LNCaP clone FGC (cell line): ENCODE measurements at regions not wholly inside any gene's neighbourhood (a gene's known extent, or its start where the extent isn't known, plus 50 kb on each side); places are given as distances from the start of the nearest gene placed in this dataset.
"Not testable (repeated sequence)": the region's sequence is repeated elsewhere in the genome, so short reads cannot be mapped to it uniquely, and the experiment has no call there.

Experiments
- DNase-seq: peaks from one replicate; pipeline ENCODE4 v3.0.0-alpha.2; 2011; ENCODE audit warnings: low read depth
- H3K4me3 ChIP-seq: 2 replicates; pipeline ENCODE4 v1.5.1; 2011; ENCODE audit warnings: mild to moderate bottlenecking, low read depth, low read length, control low read depth
- TF ChIP-seq, protein P1 (sequence below): IDR thresholded peaks from 2 replicates; pipeline ENCODE4 v1.5.1; 2012; ENCODE audit warnings: mild to moderate bottlenecking; ENCODE audit not compliant: control insufficient read depth, insufficient read depth; ENCODE audit errors: extremely low read depth

GRCh38 chr5:174505621-174506020 lies 218.8 kb upstream of the MSX2 start:
- TF ChIP-seq, protein P1, sequence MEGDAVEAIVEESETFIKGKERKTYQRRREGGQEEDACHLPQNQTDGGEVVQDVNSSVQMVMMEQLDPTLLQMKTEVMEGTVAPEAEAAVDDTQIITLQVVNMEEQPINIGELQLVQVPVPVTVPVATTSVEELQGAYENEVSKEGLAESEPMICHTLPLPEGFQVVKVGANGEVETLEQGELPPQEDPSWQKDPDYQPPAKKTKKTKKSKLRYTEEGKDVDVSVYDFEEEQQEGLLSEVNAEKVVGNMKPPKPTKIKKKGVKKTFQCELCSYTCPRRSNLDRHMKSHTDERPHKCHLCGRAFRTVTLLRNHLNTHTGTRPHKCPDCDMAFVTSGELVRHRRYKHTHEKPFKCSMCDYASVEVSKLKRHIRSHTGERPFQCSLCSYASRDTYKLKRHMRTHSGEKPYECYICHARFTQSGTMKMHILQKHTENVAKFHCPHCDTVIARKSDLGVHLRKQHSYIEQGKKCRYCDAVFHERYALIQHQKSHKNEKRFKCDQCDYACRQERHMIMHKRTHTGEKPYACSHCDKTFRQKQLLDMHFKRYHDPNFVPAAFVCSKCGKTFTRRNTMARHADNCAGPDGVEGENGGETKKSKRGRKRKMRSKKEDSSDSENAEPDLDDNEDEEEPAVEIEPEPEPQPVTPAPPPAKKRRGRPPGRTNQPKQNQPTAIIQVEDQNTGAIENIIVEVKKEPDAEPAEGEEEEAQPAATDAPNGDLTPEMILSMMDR = no peak
- DNase-seq = peak; percentile 30
- no peak overlapping the region for H3K4me3 ChIP-seq

DNA sequence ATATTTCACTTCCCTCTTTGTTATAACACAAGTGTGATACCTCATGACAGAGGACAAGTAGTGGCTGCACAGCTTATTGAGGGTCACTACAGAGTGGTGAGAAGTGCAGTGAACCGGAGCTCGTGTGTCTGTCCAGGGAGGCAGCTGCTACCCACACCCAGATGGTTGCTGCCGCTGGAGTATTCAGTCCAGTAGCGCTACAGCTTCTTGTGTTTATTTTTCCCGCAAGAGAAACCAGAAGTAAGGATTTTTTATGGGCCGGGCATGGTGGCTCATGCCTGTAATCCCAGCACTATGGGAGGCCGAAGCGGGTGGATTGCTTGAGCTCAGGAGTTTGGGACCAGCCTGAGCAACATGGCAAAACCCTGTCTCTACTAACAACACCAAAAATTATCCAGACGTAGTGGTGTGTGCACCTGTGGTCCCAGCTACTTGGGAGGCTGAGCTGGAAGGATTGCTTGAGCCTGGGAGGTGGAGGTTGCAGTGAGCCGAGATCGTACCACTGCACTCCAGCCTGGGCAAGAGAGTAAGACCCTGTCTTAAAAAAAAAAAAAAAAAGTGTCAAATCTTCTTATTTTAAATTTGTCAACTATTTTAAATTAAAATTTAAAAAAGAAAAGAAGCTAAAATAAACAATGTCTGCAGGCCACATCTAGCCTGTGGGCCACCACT lies 213.5 kb upstream of the MSX2 start:
- not testable (repeated sequence) for H3K4me3 ChIP-seq, DNase-seq

DNA sequence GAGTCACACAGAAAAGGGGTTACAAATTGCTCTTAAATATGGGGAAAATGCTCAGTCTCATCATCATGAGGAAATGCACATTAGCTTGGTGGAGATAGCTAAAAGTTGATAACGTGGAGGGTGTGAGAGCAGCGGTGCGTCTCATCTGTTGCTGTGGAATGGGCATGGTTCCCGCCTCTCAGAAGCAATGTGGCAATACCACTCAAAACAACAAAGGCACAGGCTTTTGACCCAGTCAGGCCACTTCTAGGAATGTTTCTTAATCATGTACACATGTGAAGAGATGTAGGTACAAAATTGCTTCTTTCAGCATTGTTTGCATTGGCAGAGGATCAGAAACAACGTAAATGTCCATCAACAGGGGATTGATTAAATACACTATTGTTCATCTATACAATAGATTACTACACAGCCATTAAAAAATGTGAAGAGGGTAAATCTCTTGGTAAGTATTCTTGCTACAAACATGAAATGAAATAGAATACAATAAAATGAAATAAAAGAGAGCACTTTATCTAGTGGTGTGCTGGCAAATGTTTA lies 212.6 kb upstream of the MSX2 start:
- DNase-seq = no peak
- H3K4me3 ChIP-seq = no peak overlapping the region
- TF ChIP-seq, protein P1 = no peak

GRCh38 chr5:174514325-174514724 lies 210.1 kb upstream of the MSX2 start:
- TF ChIP-seq, protein P1 = no peak
- no peak for DNase-seq

DNA sequence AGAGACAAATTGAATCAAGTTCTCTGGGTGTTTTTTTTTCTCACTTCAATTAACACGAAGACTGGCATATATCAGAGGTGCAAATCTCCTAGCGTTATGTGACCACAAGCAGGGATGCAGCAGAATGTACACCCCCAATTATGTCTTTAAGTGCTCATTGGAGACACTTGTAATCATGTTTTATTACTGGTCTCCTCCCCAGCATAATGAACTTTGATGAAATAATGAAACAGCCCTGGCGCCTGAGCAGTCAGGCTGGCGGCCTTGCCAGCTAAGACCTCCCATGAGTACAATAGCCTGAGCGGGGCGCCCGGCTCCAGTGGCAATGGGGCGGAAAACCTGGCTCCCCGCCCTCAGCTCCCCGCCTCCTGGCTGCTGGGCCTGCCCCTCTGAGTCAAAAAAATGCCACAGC lies 209.4 kb upstream of the MSX2 start:
- no peak overlapping the region for H3K4me3 ChIP-seq
- TF ChIP-seq, protein P1 = no peak
- no peak for DNase-seq

More at GRCh38 chr5:174514325-174514724, 210.1 kb upstream of the MSX2 start:
- H3K4me3 ChIP-seq = no peak overlapping the region

DNA sequence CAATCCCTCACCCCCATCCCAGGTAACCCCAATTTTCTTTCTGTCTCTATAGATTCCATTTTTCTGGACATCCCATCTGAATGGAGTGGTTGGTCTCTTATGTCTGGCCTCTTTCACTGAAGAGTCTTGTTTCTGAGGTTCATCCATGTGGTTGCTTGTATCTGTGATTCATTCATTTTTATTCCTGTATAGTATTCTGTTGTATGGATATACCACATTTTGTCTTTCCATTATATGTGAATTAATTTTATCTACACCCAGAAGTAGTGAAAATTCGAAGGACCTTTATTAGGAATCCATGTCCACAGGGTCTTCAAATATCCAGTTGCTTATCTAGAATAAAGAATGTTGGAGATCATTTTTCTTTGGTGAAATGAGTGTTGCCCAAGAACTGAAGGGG lies 207.6 kb upstream of the MSX2 start:
- TF ChIP-seq, protein P1 = no peak
- no peak overlapping the region for H3K4me3 ChIP-seq

DNA sequence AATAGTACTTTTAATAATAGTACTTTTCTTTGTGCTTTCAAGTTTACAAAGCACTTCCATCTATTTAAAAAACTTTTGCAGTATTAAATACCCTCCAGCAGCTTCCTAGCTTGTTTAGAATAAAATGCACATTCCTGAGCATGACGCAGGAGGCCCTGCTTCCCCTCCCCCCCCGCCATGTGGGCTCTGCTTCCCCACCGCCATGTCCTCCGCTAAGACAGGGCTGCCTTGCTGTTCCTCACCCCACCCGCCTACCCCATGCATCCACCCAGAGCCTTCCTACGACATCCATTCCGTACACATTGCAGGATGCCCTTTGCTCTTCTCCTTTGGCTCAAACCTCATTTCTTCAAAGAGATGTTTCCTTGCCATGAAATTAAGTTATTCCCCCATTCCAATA lies 205.9 kb upstream of the MSX2 start:
- no peak overlapping the region for H3K4me3 ChIP-seq
- no peak for DNase-seq
- TF ChIP-seq, protein P1 = no peak

More for the DNA sequence above, 207.6 kb upstream of the MSX2 start:
- no peak for DNase-seq
